MM.1S (cell line): ENCODE measurements at regions not wholly inside any gene's neighbourhood (a gene's known extent, or its start where the extent isn't known, plus 50 kb on each side); places are given as distances from the start of the nearest gene placed in this dataset.

Source experiments
- CTCF ChIP-seq: fragments of 300-600 bp; sonication (generic); IDR thresholded peaks from 2 replicates; pipeline ENCODE4 v1.5.1; 2016; ENCODE audit warnings: antibody characterized with exemption, low read length, mixed read lengths
- EZH2 ChIP-seq: fragments of 300-600 bp; sonication (generic); optimal IDR thresholded peaks from 2 replicates; pipeline ENCODE3; 2017; ENCODE audit warnings: low read depth, mild to moderate bottlenecking, antibody characterized with exemption, low read length, mixed read lengths

GRCh38 chr10:42921951-42922350, 139.4 kb downstream of the BMS1 start:
- no peak for TF ChIP-seq CTCF
- no peak for TF ChIP-seq EZH2
